Spleen (tissue), 11 donors: ENCODE measurements at regions not wholly inside any gene's neighbourhood (a gene's known extent, or its start where the extent isn't known, plus 50 kb on each side); places are given as distances from the start of the nearest gene placed in this dataset.

ENCODE experiments used
- DNase-seq: peaks from one replicate; pipeline ENCODE4 v3.0.0-alpha.2; 2020
- H3K27ac ChIP-seq, 8 donors: fragments of 200-600 bp; sonication (generic) in 7 of 8; 1 replicate in 4 of 8; 2 replicates in 4 of 8; pipeline versions ENCODE4 v1.5.0 to v1.8.0; 2016 to 2021; ENCODE audit warnings: inconsistent platforms in 4 of 8, mild to moderate bottlenecking in 4 of 8, moderate library complexity in 1 of 8
- H3K27me3 ChIP-seq, 7 donors: fragments of 200-600 bp; sonication (generic) in 6 of 7; replicated peaks in 1 of 7; 1 replicate in 4 of 7; 2 replicates in 3 of 7; pipeline versions ENCODE4 v1.5.0 to v1.8.0; 2016 to 2021; ENCODE audit warnings: inconsistent platforms in 3 of 7, mild to moderate bottlenecking in 1 of 7
- H3K36me3 ChIP-seq, 6 donors: fragments of 200-600 bp; sonication (generic) in 5 of 6; 1 replicate in 4 of 6; 2 replicates in 2 of 6; pipeline versions ENCODE4 v1.5.0 to v1.8.0; 2016 to 2021; ENCODE audit warnings: inconsistent platforms in 2 of 6
- H3K4me1 ChIP-seq, 6 donors: fragments of 200-600 bp; sonication (generic) in 5 of 6; 1 replicate in 3 of 6; 2 replicates in 3 of 6; pipeline versions ENCODE4 v1.5.0 to v1.8.0; 2016 to 2021; ENCODE audit warnings: inconsistent platforms in 3 of 6
- H3K4me3 ChIP-seq, 8 donors: fragments of 200-600 bp; sonication (generic) in 7 of 8; 1 replicate in 4 of 8; 2 replicates in 4 of 8; pipeline versions ENCODE4 v1.5.0 to v1.8.0; 2016 to 2021; ENCODE audit warnings: inconsistent platforms in 4 of 8, mild to moderate bottlenecking in 4 of 8, moderate library complexity in 2 of 8
- H3K9me3 ChIP-seq, 8 donors: fragments of 200-600 bp; sonication (generic) in 7 of 8; 1 replicate in 4 of 8; 2 replicates in 4 of 8; pipeline versions ENCODE4 v1.5.0 to v1.8.0; 2016 to 2021; ENCODE audit warnings: inconsistent platforms in 4 of 8
- POLR2A ChIP-seq, 3 donors: fragments of 450-650 bp; IDR thresholded peaks; one replicate each; pipeline ENCODE4 v1.5.1; 2017; ENCODE audit warnings: antibody characterized with exemption in 3 of 3, mild to moderate bottlenecking in 1 of 3
- POLR2AphosphoS5 ChIP-seq, 3 donors: sonication (generic); formaldehyde crosslinking; IDR thresholded peaks; one replicate each; pipeline ENCODE4 v1.5.1; 2017; ENCODE audit warnings: antibody characterized with exemption in 3 of 3
- WGBS, 5 donors: extraction: QIAGEN DNeasy Blood & Tissue Kit in 3 of 5; methylation state at CpG; one replicate each; pipeline versions ENCODE4 v1.1.5 to v1.1.7; 2013 to 2018; 5-methylcytosine and 5-hydroxymethylcytosine counted together
- intact Hi-C: fragments of 100-400 bp; cut with DNase I; formaldehyde crosslinking; loops from one replicate; pipeline ENCODE4 v1.15.0; 2023; ENCODE audit warnings: low total_unique reads
- microRNA-seq, 3 donors: library from miRNA; unstranded; fragments of <30 nt; microRNA quantifications; one replicate each; pipeline versions ENCODE4 to v1.1.0, GENCODE V29; 2019 to 2020
- small RNA-seq, 4 donors: library from RNA; depleted of rRNA; stranded (forward); fragments of <200 nt; gene quantifications; one replicate each; pipeline ENCODE3, GENCODE V24; 2016
- TF ChIP-seq, protein P1 (sequence below), 11 experiments: fragments of 200-600 bp in 7 of 11; fragments of 450-650 bp in 4 of 11; sonication (generic) in 4 of 11; IDR thresholded peaks in 8 of 11; conservative IDR thresholded peaks in 3 of 11; 1 replicate in 7 of 11; 2 replicates in 4 of 11; pipeline versions ENCODE4 v1.4.0 to v1.8.0; 2016 to 2021; ENCODE audit warnings: antibody characterized with exemption in 11 of 11, inconsistent platforms in 4 of 11, mild to moderate bottlenecking in 1 of 11
- donor health status: healthy with polysubstance abuse.
- donor health status: DM: no; HTN: no; CAD: no; lungs with moderate emphysema.
- donor health status: DM: no; HTN: no; CAD: no.
- donor health status: Bipolar disorder and iron deficiency.
- donor health status: healthy.
- donor health status: DM: no; HTN: no; CAD: no.
- donor health status: DM: yes; HTN: yes; CAD: no.

DNA sequence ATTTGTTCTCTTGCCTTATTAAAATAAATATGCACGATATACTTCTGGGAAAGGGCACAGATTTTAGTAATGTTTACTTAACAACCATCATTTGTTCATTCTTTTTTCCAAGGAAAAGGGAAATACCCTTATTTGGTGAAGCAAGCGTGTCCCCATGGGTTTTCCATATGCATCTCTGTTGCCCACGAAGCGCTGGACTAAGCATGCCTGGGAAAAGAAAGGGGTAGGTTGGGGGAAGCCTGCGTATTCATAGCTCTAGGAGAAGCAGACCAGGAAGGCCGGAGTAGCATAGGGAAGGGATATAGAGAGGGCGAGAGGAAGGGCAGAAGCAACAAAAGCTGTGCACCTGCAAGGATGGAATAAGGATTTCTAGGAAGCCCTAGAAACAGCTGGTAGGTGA lies 61.8 kb upstream of the ACO1 start:
- Histone ChIP-seq H3K27ac (no peak overlapping the region), H3K4me1 (no peaks in the 10 kb centered on the region), H3K4me3 (no peak overlapping the region), H3K27me3 (peaks cover 0 to 4% (median 0%) of the 10 kb centered on the region in 7 donors), H3K9me3 (no peaks in the 10 kb centered on the region), H3K36me3 (no peaks in the 10 kb centered on the region)
- intact Hi-C loops, result no loop called here
- TF ChIP-seq POLR2AphosphoS5 (IDR thresholded peaks at IDR 0.05), result no peak
- DNase-seq, result no peak
- 71 to 83% (median 75%) methylated on average over 7 of the region's 7 CpGs for WGBS, 5 donors

DNA sequence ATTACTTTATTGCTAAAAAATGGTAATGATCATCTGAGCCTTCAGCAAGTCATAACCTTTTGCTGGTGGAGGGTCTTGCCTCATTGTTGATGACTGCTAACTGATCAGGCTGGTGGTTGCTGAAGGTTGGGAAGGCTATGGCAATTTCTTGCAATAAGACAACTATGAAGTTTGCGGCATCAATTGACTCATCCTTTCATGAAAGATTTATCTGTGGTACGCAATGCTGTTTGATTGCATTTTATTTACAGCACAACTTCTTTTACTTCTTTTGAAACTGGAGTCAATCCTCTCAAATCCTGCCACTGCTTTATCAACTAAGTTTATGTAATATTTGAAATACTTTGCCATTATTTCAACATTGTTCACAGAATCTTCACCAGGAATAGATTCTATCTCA lies 58.3 kb upstream of the ACO1 start:
- no peaks in the 10 kb centered on the region for H3K36me3 ChIP-seq
- TF ChIP-seq POLR2A (IDR thresholded peaks at IDR 0.05), result no peak
- TF ChIP-seq, protein P1, sequence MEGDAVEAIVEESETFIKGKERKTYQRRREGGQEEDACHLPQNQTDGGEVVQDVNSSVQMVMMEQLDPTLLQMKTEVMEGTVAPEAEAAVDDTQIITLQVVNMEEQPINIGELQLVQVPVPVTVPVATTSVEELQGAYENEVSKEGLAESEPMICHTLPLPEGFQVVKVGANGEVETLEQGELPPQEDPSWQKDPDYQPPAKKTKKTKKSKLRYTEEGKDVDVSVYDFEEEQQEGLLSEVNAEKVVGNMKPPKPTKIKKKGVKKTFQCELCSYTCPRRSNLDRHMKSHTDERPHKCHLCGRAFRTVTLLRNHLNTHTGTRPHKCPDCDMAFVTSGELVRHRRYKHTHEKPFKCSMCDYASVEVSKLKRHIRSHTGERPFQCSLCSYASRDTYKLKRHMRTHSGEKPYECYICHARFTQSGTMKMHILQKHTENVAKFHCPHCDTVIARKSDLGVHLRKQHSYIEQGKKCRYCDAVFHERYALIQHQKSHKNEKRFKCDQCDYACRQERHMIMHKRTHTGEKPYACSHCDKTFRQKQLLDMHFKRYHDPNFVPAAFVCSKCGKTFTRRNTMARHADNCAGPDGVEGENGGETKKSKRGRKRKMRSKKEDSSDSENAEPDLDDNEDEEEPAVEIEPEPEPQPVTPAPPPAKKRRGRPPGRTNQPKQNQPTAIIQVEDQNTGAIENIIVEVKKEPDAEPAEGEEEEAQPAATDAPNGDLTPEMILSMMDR (IDR thresholded peaks at IDR 0.05 in 8 of 11, conservative IDR thresholded peaks at IDR 0.05 in 3 of 11), result no peak
- TF ChIP-seq POLR2AphosphoS5 (IDR thresholded peaks at IDR 0.05), result no peak
- WGBS, 5 donors, result 91 to 98% (median 97%) methylated on average over 2 of the region's 2 CpGs
- H3K4me1 ChIP-seq, result no peaks in the 10 kb centered on the region
- peaks cover 0 to 4% (median 0%) of the 10 kb centered on the region in 7 donors for H3K27me3 ChIP-seq
- intact Hi-C loops, result no loop called here
- H3K4me3 ChIP-seq, result no peak overlapping the region
- no peak overlapping the region for H3K27ac ChIP-seq
- no peak for DNase-seq
- H3K9me3 ChIP-seq, result peaks cover 0 to 4% (median 0%) of the 10 kb centered on the region in 8 donors

DNA sequence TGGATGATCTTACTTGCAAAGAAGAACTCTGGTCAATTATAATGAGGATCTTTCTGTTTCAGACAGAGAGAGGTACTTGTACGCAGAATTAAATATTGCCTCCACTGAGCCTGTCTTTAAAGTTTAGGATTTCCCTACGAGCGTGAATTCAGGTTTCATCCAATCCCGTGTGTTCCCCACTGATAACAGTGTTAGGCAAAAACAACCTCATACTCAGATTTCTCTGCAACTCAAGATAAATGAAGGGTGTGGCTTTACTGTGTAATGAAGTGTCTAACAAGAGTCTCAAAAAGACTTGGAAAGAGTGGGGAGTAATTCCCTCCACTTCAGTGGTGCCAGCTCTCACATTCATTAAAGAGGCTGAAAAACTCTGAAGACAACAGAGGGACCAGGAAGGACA lies 53.2 kb upstream of the ACO1 start:
- 76 to 89% (median 82%) methylated on average over 4 of the region's 4 CpGs for WGBS, 5 donors
- Histone ChIP-seq H3K9me3 (peaks cover 0 to 4% (median 0%) of the 10 kb centered on the region in 8 donors), H3K27me3 (no peaks in the 10 kb centered on the region), H3K36me3 (no peaks in the 10 kb centered on the region), H3K4me3 (no peak overlapping the region), H3K27ac (no peak overlapping the region), H3K4me1 (no peaks in the 10 kb centered on the region)
- no peak for DNase-seq
- TF ChIP-seq POLR2AphosphoS5 (IDR thresholded peaks at IDR 0.05), result no peak
- TF ChIP-seq, protein P1 (IDR thresholded peaks at IDR 0.05 in 8 of 11, conservative IDR thresholded peaks at IDR 0.05 in 3 of 11), result no peak
- TF ChIP-seq POLR2A (IDR thresholded peaks at IDR 0.05), result no peak
- intact Hi-C loops, result no loop called here

DNA sequence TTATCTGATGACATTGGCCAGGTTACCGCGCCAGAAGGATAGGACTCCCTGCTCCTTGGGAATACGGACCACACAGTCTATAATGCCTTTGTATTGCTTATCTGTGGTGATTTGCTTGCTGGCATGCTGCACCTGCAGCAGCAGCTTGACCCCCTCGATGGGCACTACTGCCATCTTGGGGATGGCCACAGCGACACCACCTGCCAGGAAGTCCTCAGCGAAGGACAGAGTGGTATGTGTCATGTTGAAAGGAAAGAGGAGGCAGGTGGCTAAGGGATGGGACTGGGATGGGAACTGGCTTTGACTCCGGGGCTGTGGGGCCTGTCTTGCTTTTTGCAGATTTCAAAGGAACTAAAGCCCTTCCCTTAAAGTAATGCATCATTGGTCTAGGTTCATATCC lies 50.3 kb upstream of the ACO1 start:
- intact Hi-C loops, result no loop called here
- Histone ChIP-seq H3K27me3 (no peaks in the 10 kb centered on the region), H3K4me1 (no peaks in the 10 kb centered on the region), H3K9me3 (peaks cover 0 to 4% (median 0%) of the 10 kb centered on the region in 8 donors), H3K4me3 (no peak overlapping the region), H3K27ac (no peak overlapping the region), H3K36me3 (no peaks in the 10 kb centered on the region)
- TF ChIP-seq, protein P1 (IDR thresholded peaks at IDR 0.05 in 8 of 11, conservative IDR thresholded peaks at IDR 0.05 in 3 of 11), result no peak
- no peak for TF ChIP-seq POLR2A (IDR thresholded peaks at IDR 0.05)
- no peak for TF ChIP-seq POLR2AphosphoS5 (IDR thresholded peaks at IDR 0.05)
- WGBS, 5 donors, result 83 to 89% (median 86%) methylated on average over 7 of the region's 7 CpGs
- no peak for DNase-seq

Small RNA genes in the stretch of these regions (microRNA-seq; reads per million reads assigned to microRNA genes)
- 0.35 to 4.2 (median 1.8) reads per million in 3 donors for gene MIR873
- gene MIR876, result 0.70 to 1.4 (median 0.72) reads per million in 3 donors

Small RNA genes in the stretch of these regions (small RNA-seq; reads per million reads assigned to genes)
- gene MIR873 (0.53 to 1.6 (median 0.73) reads per million in 4 donors), gene MIR876 (0 reads per million in 4 donors), gene RNA5SP281 (0 reads per million in 4 donors)
